Loucy (cell line): ENCODE measurements at regions not wholly inside any gene's neighbourhood (a gene's known extent, or its start where the extent isn't known, plus 50 kb on each side); places are given as distances from the start of the nearest gene placed in this dataset.

Experiments used
- H2AFZ ChIP-seq: fragments of 200-600 bp; sonication (generic); 2 replicates; pipeline ENCODE4 v1.6.0; 2016; ENCODE audit warnings: antibody characterized with exemption, mild to moderate bottlenecking, low read length, moderate library complexity
- H3F3A ChIP-seq: fragments of 200-600 bp; 2 replicates; pipeline ENCODE4 v1.6.0; 2016; ENCODE audit warnings: antibody characterized with exemption, low read depth, mild to moderate bottlenecking
- H3K27me3 ChIP-seq: fragments of 200-600 bp; sonication (generic); 2 replicates; pipeline ENCODE4 v1.6.1; 2014; ENCODE audit warnings: low read length, mild to moderate bottlenecking; ENCODE audit not compliant: insufficient read depth, poor library complexity, severe bottlenecking
- H3K36me3 ChIP-seq: fragments of 200-600 bp; sonication (generic); 2 replicates; pipeline ENCODE4 v1.6.1; 2016; ENCODE audit warnings: low read length; ENCODE audit not compliant: insufficient read depth
- H3K4me1 ChIP-seq: fragments of 200-600 bp; sonication (generic); 2 replicates; pipeline ENCODE4 v1.5.1; 2014; ENCODE audit warnings: low read length, mild to moderate bottlenecking; ENCODE audit not compliant: insufficient read depth, poor library complexity, severe bottlenecking
- H3K4me2 ChIP-seq: fragments of 200-600 bp; sonication (generic); 2 replicates; pipeline ENCODE4 v1.6.0; 2014; ENCODE audit warnings: antibody characterized with exemption, low read length, low read depth, mild to moderate bottlenecking; ENCODE audit not compliant: poor library complexity, severe bottlenecking
- H3K4me3 ChIP-seq: fragments of 200-600 bp; sonication (generic); 2 replicates; pipeline ENCODE4 v1.5.1; 2014; ENCODE audit warnings: low read length, mild to moderate bottlenecking, mixed read lengths; ENCODE audit not compliant: poor library complexity, severe bottlenecking
- H3K79me2 ChIP-seq: fragments of 200-600 bp; sonication (generic); 2 replicates; pipeline ENCODE4 v1.6.1; 2014; ENCODE audit warnings: low read length; ENCODE audit not compliant: insufficient read depth
- H3K9ac ChIP-seq: fragments of 200-600 bp; sonication (generic); 2 replicates; pipeline ENCODE4 v1.6.0; 2014; ENCODE audit warnings: mild to moderate bottlenecking, low read depth, low read length, moderate library complexity; ENCODE audit not compliant: poor library complexity, severe bottlenecking
- H3K9me2 ChIP-seq: fragments of 200-600 bp; sonication (generic); replicated peaks from 2 replicates; pipeline ENCODE4 v1.6.1; 2016; ENCODE audit warnings: low read depth, low read length, mixed read lengths
- H3K9me3 ChIP-seq: fragments of 200-600 bp; sonication (generic); 2 replicates; pipeline ENCODE4 v1.6.1; 2014; ENCODE audit warnings: mild to moderate bottlenecking, antibody characterized with exemption, low read length, low read depth; ENCODE audit not compliant: insufficient read depth
- H4K20me1 ChIP-seq: fragments of 200-600 bp; sonication (generic); 2 replicates; pipeline ENCODE4 v1.6.0; 2014; ENCODE audit warnings: antibody characterized with exemption, low read length, mild to moderate bottlenecking; ENCODE audit not compliant: insufficient read depth, poor library complexity, severe bottlenecking
- EZH2phosphoT487 ChIP-seq: fragments of 200-600 bp; IDR thresholded peaks from 2 replicates; pipeline ENCODE4 v1.6.1; 2018; ENCODE audit warnings: antibody characterized with exemption, mild to moderate bottlenecking, moderate library complexity, borderline replicate concordance
- TF ChIP-seq, protein P1 (sequence below): fragments of 200-600 bp; sonication (generic); conservative IDR thresholded peaks from 2 replicates; pipeline ENCODE4 v1.5.1; 2014; ENCODE audit warnings: mild to moderate bottlenecking, antibody characterized with exemption, low read length

DNA sequence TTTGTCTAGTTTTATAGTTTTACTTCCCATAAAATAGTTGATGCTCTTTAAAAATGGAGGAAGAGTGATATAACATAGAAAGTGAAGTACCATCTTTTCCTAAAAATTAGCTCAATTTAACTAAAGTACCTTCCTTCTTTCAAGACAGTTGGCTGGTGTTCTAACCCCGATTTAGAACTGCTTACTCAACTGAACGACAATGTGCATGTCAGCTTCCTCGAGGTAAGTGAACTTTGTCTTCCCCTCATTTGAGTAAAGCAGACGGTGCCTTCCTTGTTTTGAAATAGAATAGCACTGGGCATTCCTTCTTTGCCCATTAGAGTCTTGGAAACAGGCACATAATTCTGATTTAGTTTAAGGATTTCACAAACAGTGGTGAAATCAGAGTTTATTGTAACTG lies 1519.2 kb downstream of the EFNB2 start:
- Histone ChIP-seq H3K79me2 (no peaks in the 10 kb centered on the region), H3K27me3 (no peaks in the 10 kb centered on the region), H3K9me3 (no peaks in the 10 kb centered on the region), H3K4me1 (no peaks in the 10 kb centered on the region), H4K20me1 (no peaks in the 10 kb centered on the region), H3K4me3 (no peak overlapping the region), H3K4me2 (no peak overlapping the region), H3F3A (no peaks in the 10 kb centered on the region), H3K36me3 (no peaks in the 10 kb centered on the region), H3K9ac (no peak overlapping the region), H3K9me2 (no peaks in the 10 kb centered on the region), H2AFZ (no peak overlapping the region)
- TF ChIP-seq EZH2phosphoT487 = no peak
- TF ChIP-seq, protein P1, sequence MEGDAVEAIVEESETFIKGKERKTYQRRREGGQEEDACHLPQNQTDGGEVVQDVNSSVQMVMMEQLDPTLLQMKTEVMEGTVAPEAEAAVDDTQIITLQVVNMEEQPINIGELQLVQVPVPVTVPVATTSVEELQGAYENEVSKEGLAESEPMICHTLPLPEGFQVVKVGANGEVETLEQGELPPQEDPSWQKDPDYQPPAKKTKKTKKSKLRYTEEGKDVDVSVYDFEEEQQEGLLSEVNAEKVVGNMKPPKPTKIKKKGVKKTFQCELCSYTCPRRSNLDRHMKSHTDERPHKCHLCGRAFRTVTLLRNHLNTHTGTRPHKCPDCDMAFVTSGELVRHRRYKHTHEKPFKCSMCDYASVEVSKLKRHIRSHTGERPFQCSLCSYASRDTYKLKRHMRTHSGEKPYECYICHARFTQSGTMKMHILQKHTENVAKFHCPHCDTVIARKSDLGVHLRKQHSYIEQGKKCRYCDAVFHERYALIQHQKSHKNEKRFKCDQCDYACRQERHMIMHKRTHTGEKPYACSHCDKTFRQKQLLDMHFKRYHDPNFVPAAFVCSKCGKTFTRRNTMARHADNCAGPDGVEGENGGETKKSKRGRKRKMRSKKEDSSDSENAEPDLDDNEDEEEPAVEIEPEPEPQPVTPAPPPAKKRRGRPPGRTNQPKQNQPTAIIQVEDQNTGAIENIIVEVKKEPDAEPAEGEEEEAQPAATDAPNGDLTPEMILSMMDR = no peak

- no peaks in the 10 kb centered on the region for H3F3A ChIP-seq
- H3K9me3 ChIP-seq = no peaks in the 10 kb centered on the region
- TF ChIP-seq, protein P1 = no peak
- no peak for TF ChIP-seq EZH2phosphoT487
- no peak overlapping the region for H3K9ac ChIP-seq
- H3K27me3 ChIP-seq = no peaks in the 10 kb centered on the region
- H3K4me3 ChIP-seq = no peak overlapping the region
- H3K4me2 ChIP-seq = no peak overlapping the region
- no peaks in the 10 kb centered on the region for H3K36me3 ChIP-seq
- H4K20me1 ChIP-seq = no peaks in the 10 kb centered on the region
- no peaks in the 10 kb centered on the region for H3K79me2 ChIP-seq
- H2AFZ ChIP-seq = no peak overlapping the region
- H3K4me1 ChIP-seq = no peaks in the 10 kb centered on the region
- no peaks in the 10 kb centered on the region for H3K9me2 ChIP-seq
Measured at GRCh38 chr13:105008604-105009003, 1526.9 kb downstream of the EFNB2 start.

DNA sequence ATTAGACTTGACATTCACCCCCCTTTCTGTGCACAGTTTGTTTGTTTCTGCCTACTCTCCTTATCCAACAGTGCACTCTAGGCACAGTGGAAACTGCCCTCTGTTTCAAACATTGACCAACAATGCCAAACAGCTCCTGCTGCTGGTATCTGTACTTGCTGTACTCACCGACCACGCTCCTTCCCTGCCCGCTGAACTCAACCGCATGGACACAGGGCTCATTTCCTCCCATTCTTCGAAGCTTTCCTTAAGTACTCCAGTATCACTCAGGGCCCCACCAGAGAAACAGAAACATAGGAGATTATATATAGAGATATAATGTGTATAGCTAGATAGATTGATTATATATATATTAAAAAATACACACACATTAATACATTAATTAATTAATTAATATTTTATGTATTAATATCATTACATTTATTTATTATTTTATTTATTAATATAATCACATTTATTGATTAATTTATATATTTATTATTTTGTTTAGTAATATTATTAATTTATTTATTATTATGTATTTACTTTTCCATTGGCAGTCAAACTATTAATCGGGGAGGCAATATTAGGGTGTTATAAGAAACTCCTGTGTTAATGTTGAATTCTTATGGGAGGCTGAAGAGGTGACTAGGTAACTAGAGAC lies 1528.2 kb downstream of the EFNB2 start:
- H3F3A ChIP-seq = no peaks in the 10 kb centered on the region
- H3K79me2 ChIP-seq = no peaks in the 10 kb centered on the region
- no peak overlapping the region for H3K4me2 ChIP-seq
- no peak overlapping the region for H3K9ac ChIP-seq
- H4K20me1 ChIP-seq = no peaks in the 10 kb centered on the region
- no peaks in the 10 kb centered on the region for H3K4me1 ChIP-seq
- H3K9me3 ChIP-seq = no peaks in the 10 kb centered on the region
- no peak overlapping the region for H2AFZ ChIP-seq
- H3K4me3 ChIP-seq = no peak overlapping the region
- H3K27me3 ChIP-seq = no peaks in the 10 kb centered on the region
- H3K36me3 ChIP-seq = no peaks in the 10 kb centered on the region
- no peak for TF ChIP-seq EZH2phosphoT487
- TF ChIP-seq, protein P1 = no peak
- no peaks in the 10 kb centered on the region for H3K9me2 ChIP-seq
